Sciatic nerve (tissue), 2 donors: ENCODE measurements at regions not wholly inside any gene's neighbourhood (a gene's known extent, or its start where the extent isn't known, plus 50 kb on each side); places are given as distances from the start of the nearest gene placed in this dataset.

Experiments used
- ATAC-seq: fragments of 200-7000 bp; cut with Tn5 transposase; one replicate; pipeline ENCODE4 v1.9.1; 2020; ENCODE audit warnings: mild to moderate bottlenecking, moderate library complexity
- DNase-seq: peaks from one replicate; pipeline ENCODE4 v3.0.0-alpha.2; 2020; ENCODE audit warnings: low spot score
- intact Hi-C: fragments of 100-400 bp; cut with DNase I; formaldehyde crosslinking; loops from one replicate; pipeline ENCODE4 v1.14.2; 2022
- donor health status: DM: no; HTN: no; CAD: no.
- donor health status: DM: no; HTN: no; CAD: no.

DNA sequence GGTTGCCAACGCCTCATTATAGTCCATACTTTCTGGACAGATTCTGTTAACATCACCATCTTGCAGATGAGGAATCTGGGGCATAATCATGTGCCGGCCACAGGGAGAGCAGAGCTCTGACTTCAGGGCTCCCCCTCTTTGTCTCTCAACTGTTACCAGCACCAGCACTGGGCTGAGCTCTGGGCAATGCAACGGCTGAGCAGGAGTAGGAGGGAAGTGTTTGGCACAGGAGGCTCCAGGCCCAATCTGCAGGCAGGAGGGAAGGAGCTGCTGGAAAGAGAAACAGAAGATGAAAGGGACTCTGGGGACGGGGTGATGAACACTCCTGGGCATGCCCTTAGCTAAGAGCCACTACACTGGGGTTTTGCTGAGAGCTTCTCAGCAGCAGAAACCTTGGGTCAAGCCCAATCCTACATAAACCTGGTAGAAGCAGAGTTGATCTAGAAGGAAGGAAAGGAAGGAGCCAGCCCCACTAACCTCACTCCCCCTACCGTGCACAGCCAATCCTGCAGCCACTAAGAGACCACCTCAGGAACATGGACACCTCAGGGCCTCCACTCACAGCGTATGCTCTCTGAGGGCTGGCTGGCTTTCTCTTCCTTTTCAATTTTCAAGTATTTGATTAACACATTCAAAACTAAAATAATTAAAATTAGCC is 73.1 kb upstream of the SPATA12 start:
- DNase-seq (no peak), ATAC-seq (no peak)
- intact Hi-C loops = loop anchor here (5.0 kb wide), 1 partner anchor 285 kb away; no protein-coding TSS in a partner anchor

DNA sequence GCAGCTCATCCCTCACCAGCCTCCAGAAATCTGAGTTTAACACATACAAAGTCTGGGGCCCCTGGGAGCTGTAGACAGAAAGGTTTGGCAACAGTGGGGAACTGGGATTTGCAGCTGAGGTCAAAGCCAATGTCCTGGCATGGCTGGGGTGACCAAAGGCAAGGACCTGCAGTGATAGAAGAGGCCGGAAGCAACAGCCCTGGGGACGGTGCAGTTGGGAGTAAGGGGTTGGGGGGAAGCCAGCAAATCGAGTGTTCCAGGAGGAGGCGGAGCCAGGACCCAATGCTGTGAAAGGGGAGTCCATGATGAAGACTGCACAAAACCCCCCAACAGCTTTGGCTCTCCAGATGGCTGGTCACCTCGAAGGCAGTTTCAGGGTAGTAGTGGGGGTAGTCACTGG is 74.1 kb upstream of the SPATA12 start:
- DNase-seq = no peak
- intact Hi-C loops = loop anchor here (5.0 kb wide), 1 partner anchor 284 kb away; no protein-coding TSS in a partner anchor
- no peak for ATAC-seq

DNA sequence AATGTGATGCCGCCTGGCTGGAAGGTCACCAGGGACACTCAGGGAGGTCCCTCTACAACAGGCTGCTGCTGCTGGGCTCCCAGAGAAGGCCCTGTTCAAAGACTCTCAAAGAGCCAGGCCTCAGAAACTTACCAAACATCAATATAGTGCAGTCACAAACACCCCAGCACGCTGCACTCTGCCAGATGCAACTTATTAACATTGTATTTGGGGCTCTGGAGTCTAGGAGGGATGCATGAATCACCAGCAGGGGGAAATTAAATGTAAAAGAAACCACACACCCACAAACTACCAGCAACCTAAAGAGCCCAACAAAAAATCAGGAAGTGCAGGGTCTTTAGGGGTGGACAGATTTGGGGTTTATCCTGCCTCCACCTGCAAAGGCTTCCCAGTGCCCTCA is 74.6 kb upstream of the SPATA12 start:
- intact Hi-C loops = loop anchor here (5.0 kb wide), 1 partner anchor 284 kb away; no protein-coding TSS in a partner anchor
- DNase-seq (no peak), ATAC-seq (no peak)

DNA sequence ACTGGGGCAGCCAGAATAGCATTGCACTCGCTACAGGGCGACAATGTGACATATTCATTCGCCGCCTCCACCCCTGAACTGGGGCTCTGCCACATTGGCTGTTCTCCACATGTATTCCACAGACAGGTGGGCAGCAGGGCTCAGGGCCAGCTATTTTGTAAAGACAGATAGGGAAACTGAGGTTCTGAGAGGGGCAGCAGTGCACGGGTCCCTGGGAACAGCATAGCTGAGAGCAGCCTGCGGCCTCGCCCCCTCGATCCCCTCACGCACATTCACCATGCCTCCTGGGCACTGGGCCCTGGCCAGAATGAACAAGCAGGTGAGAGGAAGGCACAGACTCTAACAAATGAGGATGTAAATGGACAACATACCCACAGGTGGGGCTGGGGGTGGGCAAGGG is 75.0 kb upstream of the SPATA12 start:
- intact Hi-C loops = loop anchor here (5.0 kb wide), 1 partner anchor 283 kb away; no protein-coding TSS in a partner anchor
- no peak for ATAC-seq
- DNase-seq = no peak

DNA sequence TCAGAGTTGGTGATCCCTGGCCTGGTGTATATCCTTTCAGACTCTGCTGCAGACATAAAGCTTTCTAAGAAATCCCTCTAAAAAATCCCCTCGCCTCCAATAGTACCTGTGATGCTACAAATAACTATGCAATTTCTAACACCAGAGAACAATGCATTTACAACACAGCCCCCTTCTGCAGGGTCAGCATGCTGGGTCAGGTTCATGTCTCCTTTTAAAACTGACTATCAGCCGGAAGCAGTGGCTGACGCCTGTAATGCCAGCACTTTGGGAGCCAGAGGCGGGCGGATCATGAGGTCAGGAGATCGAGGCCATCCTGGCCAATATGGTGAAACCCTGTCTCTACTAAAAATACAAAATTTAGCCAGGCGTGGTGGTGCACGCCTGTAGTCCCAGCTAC is 77.0 kb upstream of the SPATA12 start:
- no peak for ATAC-seq
- intact Hi-C loops = no loop called here
- DNase-seq = no peak

DNA sequence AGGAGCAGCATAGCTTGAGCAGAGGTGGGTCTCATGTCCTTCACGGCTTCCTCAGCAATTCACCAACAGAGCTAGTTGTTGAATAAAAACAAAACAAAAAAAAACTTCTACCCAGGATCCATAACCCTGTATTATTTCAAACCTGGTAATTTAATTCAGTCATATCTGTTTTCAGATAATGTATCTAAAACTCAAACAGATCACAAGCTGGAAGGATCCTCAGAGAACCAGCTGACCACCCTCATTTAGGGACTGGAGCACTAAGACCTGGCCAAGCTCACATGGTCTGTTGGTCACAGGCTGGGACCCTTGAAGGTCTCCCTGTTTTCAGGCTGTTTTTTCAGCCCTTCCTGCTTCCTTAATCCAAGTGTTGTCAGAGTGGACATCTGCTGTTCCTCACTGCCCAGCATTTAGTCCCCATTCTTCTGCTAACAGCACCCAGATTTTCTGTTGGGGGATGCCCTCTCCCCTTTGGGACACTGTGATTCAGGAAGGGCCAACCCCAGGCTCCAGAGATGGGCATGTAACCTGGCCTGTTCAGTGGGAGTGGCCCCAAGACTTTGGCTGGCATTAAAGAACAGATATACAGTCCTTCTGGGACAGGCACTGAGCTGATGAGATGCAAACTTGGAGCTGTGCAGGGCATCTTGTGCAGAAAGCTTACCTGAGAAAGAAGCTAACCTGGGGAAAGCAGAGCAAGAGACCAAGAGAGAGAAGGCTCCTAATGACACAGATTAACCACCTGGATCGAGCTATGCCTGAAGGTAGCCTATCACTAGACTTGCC is 78.8 kb upstream of the SPATA12 start:
- ATAC-seq (no peak), DNase-seq (no peak)
- intact Hi-C loops = no loop called here

DNA sequence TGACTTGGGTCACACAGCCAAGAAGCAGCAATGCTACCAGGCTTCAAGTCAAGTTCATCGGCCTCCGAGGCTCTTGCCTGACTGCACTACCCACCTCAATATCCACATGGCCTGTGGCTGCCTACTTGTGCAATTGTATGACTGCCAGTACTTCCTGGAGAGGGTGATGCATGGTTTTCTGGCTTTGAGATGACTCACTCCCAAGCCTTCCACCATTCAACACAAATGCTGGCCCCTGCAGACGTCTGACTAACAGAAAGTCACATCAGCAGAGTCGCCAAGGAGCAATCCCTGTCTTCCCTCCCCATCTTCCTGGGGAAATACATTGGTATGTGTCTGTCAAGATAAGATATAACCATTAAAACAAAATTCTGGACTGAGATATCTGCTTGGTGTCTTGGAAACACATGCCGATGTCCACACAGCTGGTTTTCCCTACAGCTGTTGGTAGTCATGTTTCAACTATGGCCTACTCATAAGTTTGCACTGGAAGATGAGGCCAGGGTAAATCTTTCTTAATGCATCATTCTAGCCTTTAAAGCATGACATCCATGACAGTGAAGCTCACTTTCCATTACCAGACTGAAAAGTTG is 79.6 kb upstream of the SPATA12 start:
- ATAC-seq (no peak), DNase-seq (no peak)
- intact Hi-C loops = no loop called here

- intact Hi-C loops = no loop called here
- DNase-seq (no peak), ATAC-seq (no peak)
Measured at GRCh38 chr3:56980243-56980642, 80.2 kb upstream of the SPATA12 start.

DNA sequence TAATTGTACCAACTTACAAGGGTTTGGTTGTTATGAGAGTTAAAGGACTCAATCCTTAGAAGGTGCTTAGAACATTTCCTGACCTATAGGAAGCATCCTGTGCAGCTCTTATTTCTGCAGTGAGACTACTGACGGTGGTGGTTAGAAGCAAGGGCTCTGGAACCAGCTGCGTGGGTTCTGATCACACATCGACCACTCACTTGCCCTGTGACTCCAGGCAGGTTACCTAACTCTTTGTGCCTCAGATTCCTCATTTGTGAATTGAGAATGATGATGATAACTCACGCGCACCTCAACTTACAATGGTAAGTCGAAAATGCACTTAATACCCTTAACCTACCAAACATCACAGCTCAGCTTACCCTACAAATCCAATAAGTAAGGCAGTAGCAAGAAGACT is 80.7 kb upstream of the SPATA12 start:
- DNase-seq (no peak), ATAC-seq (no peak)
- intact Hi-C loops = no loop called here

- ATAC-seq (no peak), DNase-seq (no peak)
- intact Hi-C loops = no loop called here
Measured at GRCh38 chr3:56977561-56977889, 82.9 kb upstream of the SPATA12 start.

GRCh38 chr3:56976651-56977560 is 83.6 kb upstream of the SPATA12 start:
- DNase-seq (no peak), ATAC-seq (peak; percentile 91)
- intact Hi-C loops = no loop called here

DNA sequence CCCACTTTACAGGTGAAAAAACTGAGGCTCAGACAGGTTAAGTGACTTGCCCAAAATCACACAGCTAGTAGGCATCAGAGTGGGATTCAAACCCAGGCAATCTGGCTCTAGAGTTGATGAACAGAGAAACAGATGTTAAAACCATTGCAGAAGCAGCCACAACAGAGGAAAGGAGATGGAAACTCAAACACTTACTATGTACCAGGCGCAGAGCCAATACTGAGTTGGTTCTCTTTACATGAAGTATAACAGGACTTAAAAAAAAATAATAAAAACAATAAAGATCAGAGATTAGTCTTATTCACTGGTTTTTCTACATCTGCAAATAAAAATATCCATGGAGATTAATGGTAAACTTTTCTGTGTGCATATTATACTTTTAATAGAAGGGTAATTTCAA is 84.9 kb upstream of the SPATA12 start:
- ATAC-seq (no peak), DNase-seq (no peak)
- intact Hi-C loops = no loop called here

GRCh38 chr3:56974247-56974930 is 86.1 kb upstream of the SPATA12 start:
- DNase-seq = no peak
- no peak for ATAC-seq
- intact Hi-C loops = no loop called here

GRCh38 chr3:56971816-56972215 is 88.6 kb upstream of the SPATA12 start:
- intact Hi-C loops = no loop called here
- ATAC-seq = no peak
- DNase-seq = no peak

DNA sequence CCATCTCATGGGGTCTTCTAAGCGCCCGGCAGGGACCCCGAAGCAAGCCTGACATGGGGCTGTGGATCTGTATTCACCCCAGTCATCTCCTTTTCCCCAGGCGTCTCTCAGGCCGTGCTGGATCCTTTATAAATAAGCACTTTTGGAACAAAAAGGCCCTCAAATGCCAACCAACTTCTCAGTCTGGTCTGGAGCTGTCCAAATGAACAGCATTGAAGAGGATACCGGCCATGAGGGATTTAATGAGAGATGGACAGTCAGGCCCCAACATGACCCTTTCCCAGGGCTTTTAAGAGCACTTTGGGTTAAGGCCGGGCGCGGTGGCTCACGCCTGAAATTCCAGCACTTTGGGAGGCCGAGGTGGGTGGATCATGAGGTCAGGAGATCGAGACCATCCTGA is 89.2 kb upstream of the SPATA12 start:
- ATAC-seq (no peak), DNase-seq (no peak)
- intact Hi-C loops = no loop called here

- DNase-seq = no peak
- intact Hi-C loops = no loop called here
- no peak for ATAC-seq
Measured at GRCh38 chr3:56970461-56970879, 90.0 kb upstream of the SPATA12 start.

GRCh38 chr3:56969851-56970250 is 90.6 kb upstream of the SPATA12 start:
- no peak for ATAC-seq
- intact Hi-C loops = loop anchor here (2.0 kb wide), 1 partner anchor 53 kb away; no protein-coding TSS in a partner anchor

DNA sequence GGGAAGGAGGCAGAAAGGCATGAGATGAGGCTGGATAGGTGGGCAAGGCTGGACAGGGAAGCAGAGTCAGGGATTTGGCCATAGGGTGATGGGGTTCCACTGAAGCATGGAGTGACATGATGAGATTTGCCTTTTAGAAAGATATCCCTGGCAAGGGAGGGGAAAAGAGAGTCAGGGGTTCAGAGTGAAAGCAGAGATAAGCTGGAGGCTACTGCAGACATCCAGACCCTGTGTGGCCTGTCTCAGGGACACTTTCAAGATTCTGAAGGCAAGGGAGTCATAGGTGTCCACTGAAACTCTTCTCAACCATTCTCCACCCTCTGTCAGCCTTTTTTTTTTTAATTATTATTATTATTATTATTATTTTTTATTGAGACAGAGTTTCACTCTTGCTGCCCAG is 94.0 kb upstream of the SPATA12 start:
- no peak for ATAC-seq
- intact Hi-C loops = no loop called here

More at GRCh38 chr3:56969851-56970250, 90.6 kb upstream of the SPATA12 start:
- DNase-seq = no peak

GRCh38 chr3:56966104-56966503 is 94.4 kb upstream of the SPATA12 start:
- intact Hi-C loops = no loop called here

More for the DNA sequence above, 94.0 kb upstream of the SPATA12 start:
- no peak for DNase-seq

More at GRCh38 chr3:56966104-56966503, 94.4 kb upstream of the SPATA12 start:
- ATAC-seq = no peak
- no peak for DNase-seq
